ENCODE measurements at regions not wholly inside any gene's neighbourhood (a gene's known extent, or its start where the extent isn't known, plus 50 kb on each side); places are given as distances from the start of the nearest gene placed in this dataset.

DNA sequence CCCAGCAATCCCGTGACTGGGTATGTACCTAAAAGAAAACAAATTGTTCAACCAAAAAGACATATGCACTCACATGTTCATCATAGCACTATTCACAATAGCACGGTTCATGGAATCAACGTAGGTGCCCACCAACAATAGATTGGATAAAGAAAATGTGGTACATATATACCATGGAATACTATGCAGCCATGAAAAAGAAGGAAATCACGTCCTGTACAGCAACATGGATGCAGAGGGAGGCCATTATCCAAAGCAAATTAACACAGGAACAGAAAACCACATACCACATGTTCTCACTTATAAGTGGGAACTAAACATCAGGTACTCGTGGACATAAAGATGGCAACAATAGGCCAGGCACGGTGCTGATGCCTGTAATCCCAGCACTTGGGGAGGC, 207.9 kb upstream of the TNP1 start:
- no peak overlapping the region for H3K27ac ChIP-seq (ENCODE audit: low read depth, low read length)
- H3K9me3 ChIP-seq (ENCODE audit: insufficient read depth, low read depth, low read length) = no peaks in the 10 kb centered on the region
- H3K4me3 ChIP-seq (ENCODE audit: low read length) = no peak overlapping the region
- H3K9ac ChIP-seq (ENCODE audit: low read depth, low read length) = no peak overlapping the region
- no peaks in the 10 kb centered on the region for H3K36me3 ChIP-seq (ENCODE audit: insufficient read depth, low read length)
- H3K27me3 ChIP-seq (ENCODE audit: insufficient read depth, low read length) = no peaks in the 10 kb centered on the region
- peaks cover 15% of the 10 kb centered on the region for H3K4me1 ChIP-seq (ENCODE audit: insufficient read depth, low read length)
- WGBS = 96% methylated on average over 6 of the region's 6 CpGs

DNA sequence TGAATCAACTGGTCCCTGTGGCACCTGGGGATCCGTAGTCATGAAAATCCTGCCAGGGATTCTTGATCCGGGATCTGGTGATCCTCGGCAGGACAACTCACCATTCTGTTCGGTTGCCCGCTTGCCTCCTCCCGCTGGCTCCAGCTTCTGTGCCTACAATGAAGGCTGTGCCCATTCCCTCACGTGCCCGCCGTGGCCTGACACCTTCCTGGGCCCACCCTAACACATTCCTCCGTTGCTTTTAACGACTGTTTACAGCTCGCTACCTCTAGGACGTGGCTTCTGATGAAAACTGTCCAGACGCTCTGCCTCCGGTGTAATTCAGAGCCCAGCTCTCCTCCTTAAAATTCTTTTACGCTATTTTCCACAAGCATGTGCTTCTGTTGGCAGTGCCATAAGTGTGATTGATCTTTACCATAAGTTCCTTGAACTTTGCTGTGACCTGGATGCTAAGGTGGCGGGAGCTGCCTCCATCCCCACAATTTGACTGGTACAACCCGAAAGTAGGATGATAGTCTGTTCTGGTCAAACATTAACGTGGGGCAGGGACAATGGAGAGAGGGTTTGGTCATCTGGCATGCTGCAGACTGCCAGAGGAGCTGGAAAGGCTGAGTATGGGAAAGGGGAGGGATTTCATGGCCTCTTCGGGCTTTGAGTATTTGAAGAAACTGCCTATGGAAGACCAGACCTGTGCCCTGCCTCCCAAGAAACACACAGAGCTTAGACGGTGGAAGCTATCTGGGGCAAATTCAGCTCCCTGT, 206.8 kb upstream of the TNP1 start:
- Histone ChIP-seq H3K9me3 (ENCODE audit: insufficient read depth, low read depth, low read length) (no peaks in the 10 kb centered on the region), H3K9ac (ENCODE audit: low read depth, low read length) (no peak overlapping the region), H3K27ac (ENCODE audit: low read depth, low read length) (no peak overlapping the region), H3K27me3 (ENCODE audit: insufficient read depth, low read length) (no peaks in the 10 kb centered on the region), H3K4me1 (ENCODE audit: insufficient read depth, low read length) (peaks cover 15% of the 10 kb centered on the region), H3K36me3 (ENCODE audit: insufficient read depth, low read length) (no peaks in the 10 kb centered on the region), H3K4me3 (ENCODE audit: low read length) (no peak overlapping the region)
- WGBS = 93% methylated on average over 21 of the region's 21 CpGs

DNA sequence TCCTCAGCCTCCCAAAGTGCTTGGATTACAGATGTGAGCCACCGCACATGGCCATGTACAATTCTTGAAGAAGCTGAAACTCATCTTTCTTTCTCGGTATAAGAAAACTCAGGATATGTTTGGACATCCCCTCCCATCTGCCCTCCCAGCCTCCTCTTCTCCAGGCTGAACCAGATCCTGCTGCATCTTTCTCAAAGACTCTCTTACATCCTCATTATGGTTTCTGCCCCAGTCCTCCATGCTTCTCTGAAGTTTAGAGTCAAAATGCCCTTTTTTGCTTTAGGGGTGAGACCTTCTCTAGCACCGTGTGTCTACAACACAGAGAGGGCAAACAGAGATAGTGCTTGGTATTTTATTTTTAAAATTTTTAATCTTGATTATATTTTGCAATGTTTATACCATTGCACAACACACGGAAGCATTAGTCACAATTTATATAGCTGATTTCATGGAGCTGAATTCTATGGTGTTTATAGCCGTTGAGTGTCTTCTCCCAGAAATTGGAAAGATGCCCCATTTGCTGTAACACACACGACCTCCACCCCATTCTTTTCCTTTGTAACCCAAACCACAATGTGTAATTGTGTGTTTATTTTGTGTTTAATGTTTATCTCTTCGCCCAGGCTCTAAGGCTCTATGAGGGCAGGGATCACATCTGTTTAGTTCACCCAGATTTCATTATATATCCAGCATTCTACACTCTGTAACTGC, 206.0 kb upstream of the TNP1 start:
- no peaks in the 10 kb centered on the region for H3K36me3 ChIP-seq (ENCODE audit: insufficient read depth, low read length)
- WGBS = 92% methylated on average over 4 of the region's 7 CpGs
- no peak overlapping the region for H3K27ac ChIP-seq (ENCODE audit: low read depth, low read length)
- no peak overlapping the region for H3K4me3 ChIP-seq (ENCODE audit: low read length)
- no peak overlapping the region for H3K9ac ChIP-seq (ENCODE audit: low read depth, low read length)
- H3K9me3 ChIP-seq (ENCODE audit: insufficient read depth, low read depth, low read length) = no peaks in the 10 kb centered on the region
- H3K27me3 ChIP-seq (ENCODE audit: insufficient read depth, low read length) = no peaks in the 10 kb centered on the region
- peaks cover 15% of the 10 kb centered on the region for H3K4me1 ChIP-seq (ENCODE audit: insufficient read depth, low read length)

DNA sequence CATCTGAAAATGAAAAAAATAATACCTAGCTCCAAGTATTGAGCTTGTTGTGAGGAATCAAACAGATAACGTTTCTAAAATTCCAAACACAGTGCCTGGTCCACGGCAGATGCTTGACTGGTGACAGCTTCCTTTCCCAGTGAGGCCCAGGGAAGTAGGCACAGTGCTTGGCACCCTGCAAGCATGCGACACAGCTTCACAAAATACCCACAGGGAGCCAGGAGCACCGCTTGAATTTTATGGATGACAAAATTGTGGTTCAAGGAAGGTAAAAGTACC, 205.1 kb upstream of the TNP1 start:
- Histone ChIP-seq H3K9me3 (ENCODE audit: insufficient read depth, low read depth, low read length) (no peaks in the 10 kb centered on the region), H3K36me3 (ENCODE audit: insufficient read depth, low read length) (no peaks in the 10 kb centered on the region), H3K27me3 (ENCODE audit: insufficient read depth, low read length) (no peaks in the 10 kb centered on the region), H3K9ac (ENCODE audit: low read depth, low read length) (no peak overlapping the region), H3K4me1 (ENCODE audit: insufficient read depth, low read length) (peaks cover 15% of the 10 kb centered on the region), H3K27ac (ENCODE audit: low read depth, low read length) (peak overlapping the region; percentile 41; the same call in 1 of the 2 replicates), H3K4me3 (ENCODE audit: low read length) (no peak overlapping the region)
- 68% methylated on average over 3 of the region's 4 CpGs for WGBS

DNA sequence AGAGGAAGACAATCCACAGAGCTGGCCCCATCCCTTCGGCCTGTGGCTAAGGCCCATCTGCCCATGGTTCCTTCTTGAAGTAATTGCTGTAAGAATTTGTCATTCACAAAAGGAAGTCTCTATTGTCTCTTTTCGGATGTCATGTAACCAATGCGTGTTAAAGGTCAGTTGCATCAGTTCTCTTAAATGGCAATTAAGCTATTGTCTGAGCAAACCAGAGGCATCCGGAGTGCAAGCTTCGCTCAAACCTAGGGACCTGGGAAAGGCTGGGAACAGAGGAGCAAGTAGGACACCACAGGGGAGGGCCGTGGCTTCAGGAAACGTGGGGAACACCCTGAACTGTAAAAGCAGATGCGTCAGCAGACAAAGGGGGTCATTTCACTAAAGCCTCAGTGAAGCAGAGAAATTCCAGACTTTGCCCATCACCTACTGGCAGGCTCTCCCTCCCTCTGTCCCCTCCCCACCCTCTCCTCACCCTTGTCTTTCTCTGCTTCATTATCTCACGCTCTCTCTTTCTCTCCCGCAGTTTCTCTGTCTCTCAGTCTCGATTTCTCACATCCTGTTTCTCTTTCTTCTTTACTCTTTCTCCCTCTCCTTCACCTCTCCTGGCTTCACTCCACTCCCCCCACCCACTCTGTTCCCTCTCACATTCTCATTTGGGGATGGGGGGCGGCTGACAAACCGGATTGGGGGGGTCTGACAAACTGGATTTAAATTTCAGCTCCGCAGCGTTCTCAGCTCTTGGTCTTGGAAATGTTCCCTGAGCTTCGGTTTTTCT, 204.6 kb upstream of the TNP1 start:
- H3K9ac ChIP-seq (ENCODE audit: low read depth, low read length) = 0 out of 2 replicates have a peak overlapping the region, but pooled peaks have one; percentile 3
- H3K4me3 ChIP-seq (ENCODE audit: low read length) = no peak overlapping the region
- 63% methylated on average over 15 of the region's 16 CpGs for WGBS
- H3K27me3 ChIP-seq (ENCODE audit: insufficient read depth, low read length) = no peaks in the 10 kb centered on the region
- H3K27ac ChIP-seq (ENCODE audit: low read depth, low read length) = peak overlapping the region; percentile 41; the same call in 1 of the 2 replicates
- peaks cover 15% of the 10 kb centered on the region for H3K4me1 ChIP-seq (ENCODE audit: insufficient read depth, low read length)
- H3K36me3 ChIP-seq (ENCODE audit: insufficient read depth, low read length) = no peaks in the 10 kb centered on the region
- no peaks in the 10 kb centered on the region for H3K9me3 ChIP-seq (ENCODE audit: insufficient read depth, low read depth, low read length)

DNA sequence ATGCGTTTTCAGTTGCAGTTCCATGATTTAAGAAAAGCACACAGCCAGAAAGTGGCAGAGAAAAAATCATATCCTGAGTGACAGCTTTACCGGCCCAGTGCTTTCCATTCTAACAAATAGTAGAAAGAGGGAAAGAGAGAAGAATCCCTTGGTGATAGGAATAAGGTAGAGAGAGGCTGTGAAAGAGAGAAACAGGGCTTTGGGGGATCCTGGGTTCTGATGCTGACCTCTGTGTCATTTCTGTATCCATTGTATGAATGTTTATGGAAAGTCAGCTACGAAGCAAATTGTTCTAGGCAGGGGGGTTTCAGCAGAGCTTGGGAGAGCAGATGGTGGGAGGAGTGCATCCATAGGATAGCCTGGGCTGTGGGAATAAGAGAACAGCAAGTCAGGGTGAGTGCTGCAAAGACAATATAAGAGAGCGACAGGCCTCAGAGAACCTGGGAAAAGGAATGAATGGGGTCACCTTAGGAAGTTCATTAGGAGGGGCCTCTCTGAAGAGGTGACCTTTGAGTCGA, 203.4 kb upstream of the TNP1 start:
- Histone ChIP-seq H3K27me3 (ENCODE audit: insufficient read depth, low read length) (no peaks in the 10 kb centered on the region), H3K9ac (ENCODE audit: low read depth, low read length) (no peak overlapping the region), H3K9me3 (ENCODE audit: insufficient read depth, low read depth, low read length) (no peaks in the 10 kb centered on the region), H3K4me3 (ENCODE audit: low read length) (no peak overlapping the region), H3K27ac (ENCODE audit: low read depth, low read length) (no peak overlapping the region), H3K4me1 (ENCODE audit: insufficient read depth, low read length) (peaks cover 15% of the 10 kb centered on the region), H3K36me3 (ENCODE audit: insufficient read depth, low read length) (no peaks in the 10 kb centered on the region)
- 93% methylated on average over 5 of the region's 5 CpGs for WGBS

DNA sequence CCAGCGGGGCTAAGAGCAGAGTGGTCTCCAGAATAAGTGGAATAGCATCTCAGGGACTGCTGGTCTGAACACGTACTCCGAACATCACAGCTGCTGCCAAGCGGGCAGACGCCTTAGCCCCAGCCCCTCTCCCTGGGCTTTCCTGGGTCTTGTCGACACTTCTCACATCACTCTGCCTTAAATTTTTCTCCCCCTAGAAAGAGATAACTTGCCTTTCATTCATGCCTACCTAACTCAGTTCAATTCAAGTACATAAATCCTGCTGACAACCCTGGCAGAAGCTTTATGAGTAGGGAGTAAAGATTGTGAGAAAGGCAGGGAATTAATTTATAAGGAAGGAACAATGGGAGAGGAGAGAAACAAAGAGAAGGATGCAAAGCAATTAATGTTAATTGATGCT, 202.9 kb upstream of the TNP1 start:
- peaks cover 15% of the 10 kb centered on the region for H3K4me1 ChIP-seq (ENCODE audit: insufficient read depth, low read length)
- H3K9me3 ChIP-seq (ENCODE audit: insufficient read depth, low read depth, low read length) = no peaks in the 10 kb centered on the region
- no peaks in the 10 kb centered on the region for H3K27me3 ChIP-seq (ENCODE audit: insufficient read depth, low read length)
- H3K9ac ChIP-seq (ENCODE audit: low read depth, low read length) = no peak overlapping the region
- 95% methylated on average over 6 of the region's 6 CpGs for WGBS
- no peaks in the 10 kb centered on the region for H3K36me3 ChIP-seq (ENCODE audit: insufficient read depth, low read length)
- H3K4me3 ChIP-seq (ENCODE audit: low read length) = no peak overlapping the region
- H3K27ac ChIP-seq (ENCODE audit: low read depth, low read length) = no peak overlapping the region

DNA sequence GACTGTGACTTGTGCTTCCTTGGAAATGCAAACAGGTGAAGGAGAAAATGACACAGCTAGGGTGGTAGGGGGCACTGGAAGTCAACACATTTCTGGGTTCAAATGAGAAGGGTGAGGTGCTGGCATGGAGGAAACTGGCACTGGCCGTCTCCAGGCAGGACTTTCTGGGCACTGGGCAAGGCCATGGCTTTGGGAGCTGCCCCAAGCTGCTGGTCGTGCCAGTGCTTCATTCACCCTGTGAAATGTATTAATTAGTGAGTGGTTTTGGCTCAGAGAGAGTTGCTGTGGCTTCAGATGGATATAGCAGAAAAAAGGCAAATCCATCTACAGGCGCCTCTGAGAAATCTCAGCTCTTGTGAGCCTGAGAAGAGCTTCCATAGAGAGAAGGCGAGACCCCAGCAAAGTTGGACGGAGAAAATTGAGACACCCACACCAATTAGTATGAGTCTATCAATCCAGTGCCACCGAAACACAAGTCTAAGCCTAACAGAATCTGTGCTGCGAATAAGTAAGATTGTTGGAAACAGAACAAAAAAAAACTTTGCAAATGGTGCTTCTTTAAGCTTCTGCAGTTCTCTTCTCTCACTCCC, 202.1 kb upstream of the TNP1 start:
- 95% methylated on average over 7 of the region's 7 CpGs for WGBS
- H3K36me3 ChIP-seq (ENCODE audit: insufficient read depth, low read length) = no peaks in the 10 kb centered on the region
- H3K4me1 ChIP-seq (ENCODE audit: insufficient read depth, low read length) = peaks cover 15% of the 10 kb centered on the region
- no peak overlapping the region for H3K27ac ChIP-seq (ENCODE audit: low read depth, low read length)
- H3K9me3 ChIP-seq (ENCODE audit: insufficient read depth, low read depth, low read length) = no peaks in the 10 kb centered on the region
- no peaks in the 10 kb centered on the region for H3K27me3 ChIP-seq (ENCODE audit: insufficient read depth, low read length)
- H3K9ac ChIP-seq (ENCODE audit: low read depth, low read length) = no peak overlapping the region
- H3K4me3 ChIP-seq (ENCODE audit: low read length) = no peak overlapping the region

DNA sequence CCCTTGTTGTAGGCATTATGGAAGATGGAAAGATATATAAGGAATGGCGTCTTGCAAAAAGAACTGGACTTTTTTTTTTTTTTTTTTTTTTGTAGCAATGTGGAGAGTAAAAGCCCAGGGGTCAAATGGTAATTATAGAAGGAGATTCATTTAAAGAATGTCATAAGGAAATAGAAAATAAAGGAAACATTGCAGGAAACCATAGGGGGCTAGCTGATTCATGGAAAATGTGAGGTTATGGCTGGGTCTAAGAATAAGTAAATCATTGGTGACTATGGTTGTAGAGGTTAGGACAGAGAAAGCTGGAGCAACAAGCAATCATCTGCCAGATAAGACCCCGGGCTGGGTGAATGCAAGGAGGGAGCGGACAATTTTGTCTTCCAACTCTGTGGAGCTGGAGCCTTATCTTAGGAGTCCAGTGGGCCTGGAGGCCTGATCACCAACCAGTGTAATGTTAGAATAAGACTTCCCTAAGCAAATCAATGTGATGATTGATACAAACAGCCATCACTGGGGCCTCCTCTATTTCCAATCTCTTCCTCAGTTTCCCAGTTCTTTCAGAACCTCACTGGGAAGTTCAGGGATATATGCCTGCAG, 201.2 kb upstream of the TNP1 start:
- no peak overlapping the region for H3K4me3 ChIP-seq (ENCODE audit: low read length)
- 95% methylated on average over 3 of the region's 3 CpGs for WGBS
- H3K9me3 ChIP-seq (ENCODE audit: insufficient read depth, low read depth, low read length) = no peaks in the 10 kb centered on the region
- no peaks in the 10 kb centered on the region for H3K27me3 ChIP-seq (ENCODE audit: insufficient read depth, low read length)
- peaks cover 15% of the 10 kb centered on the region for H3K4me1 ChIP-seq (ENCODE audit: insufficient read depth, low read length)
- H3K27ac ChIP-seq (ENCODE audit: low read depth, low read length) = no peak overlapping the region
- no peaks in the 10 kb centered on the region for H3K36me3 ChIP-seq (ENCODE audit: insufficient read depth, low read length)
- H3K9ac ChIP-seq (ENCODE audit: low read depth, low read length) = no peak overlapping the region

DNA sequence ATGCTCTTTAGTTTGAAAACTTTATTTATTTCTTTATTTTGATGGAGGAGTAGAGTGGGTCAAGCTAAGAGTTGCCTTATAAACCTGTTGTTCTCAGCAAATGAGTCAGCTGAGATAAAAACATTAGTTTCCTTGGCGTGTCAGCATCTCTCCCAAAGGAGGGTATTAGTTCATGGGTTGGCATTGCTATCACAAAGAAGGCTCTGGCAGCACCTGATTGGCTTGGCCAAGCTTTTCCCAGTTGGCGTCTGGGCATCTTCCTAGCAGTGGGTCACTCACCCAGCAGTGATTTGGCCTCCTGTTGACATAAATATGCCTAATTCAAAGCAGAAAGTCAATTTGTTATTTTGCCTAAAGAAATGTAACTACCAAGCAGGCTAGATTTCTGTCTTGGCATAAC, 200.7 kb upstream of the TNP1 start:
- Histone ChIP-seq H3K4me1 (ENCODE audit: insufficient read depth, low read length) (peaks cover 15% of the 10 kb centered on the region), H3K4me3 (ENCODE audit: low read length) (no peak overlapping the region), H3K9me3 (ENCODE audit: insufficient read depth, low read depth, low read length) (no peaks in the 10 kb centered on the region), H3K9ac (ENCODE audit: low read depth, low read length) (no peak overlapping the region), H3K36me3 (ENCODE audit: insufficient read depth, low read length) (no peaks in the 10 kb centered on the region), H3K27me3 (ENCODE audit: insufficient read depth, low read length) (no peaks in the 10 kb centered on the region), H3K27ac (ENCODE audit: low read depth, low read length) (no peak overlapping the region)
- 97% methylated on average over 2 of the region's 2 CpGs for WGBS
